BJ (cell line): ENCODE measurements at regions not wholly inside any gene's neighbourhood (a gene's known extent, or its start where the extent isn't known, plus 50 kb on each side); places are given as distances from the start of the nearest gene placed in this dataset.

Source experiments
- CTCF ChIA-PET: fragments of 350-600 bp; formaldehyde crosslinking; extraction: SDS; loops from one replicate; lab custom pipeline; 2021; ENCODE audit warnings: antibody characterized with exemption, inconsistent platforms; lab: Yijun Ruan, JAX
- POLR2A ChIA-PET: fragments of 300-600 bp; sonication (Branson Sonifier 250); formaldehyde crosslinking; extraction: SDS; loops from one replicate; lab custom pipeline; 2021; ENCODE audit warnings: antibody characterized with exemption; lab: Charles Lee
- DNase-seq: peaks from one replicate; pipeline ENCODE4 v3.0.0-alpha.2; 2011; ENCODE audit warnings: low read depth
- H3K27me3 ChIP-seq: 2 replicates; pipeline ENCODE4 v1.6.0; 2011; ENCODE audit warnings: low read length; ENCODE audit not compliant: control insufficient read depth, insufficient read depth
- H3K36me3 ChIP-seq: 2 replicates; pipeline ENCODE4 v1.5.1; 2011; ENCODE audit warnings: low read length; ENCODE audit not compliant: control insufficient read depth, insufficient read depth
- H3K4me3 ChIP-seq: 2 replicates; pipeline ENCODE4 v1.5.1; 2011; ENCODE audit warnings: low read depth, mild to moderate bottlenecking, control low read depth, low read length
- CTCF ChIP-seq: IDR thresholded peaks from 2 replicates; pipeline ENCODE4 v1.5.1; 2011; ENCODE audit warnings: low read depth, mild to moderate bottlenecking, control low read depth, inconsistent platforms, low read length, moderate library complexity; ENCODE audit not compliant: insufficient read depth

- no peak overlapping the region for H3K4me3 ChIP-seq
- no peak for TF ChIP-seq CTCF
- no peaks in the 10 kb centered on the region for H3K36me3 ChIP-seq
- ChIA-PET POLR2A (no interaction called here), CTCF (no interaction called here)
- H3K27me3 ChIP-seq = no peaks in the 10 kb centered on the region
- no peak for DNase-seq
Observed at GRCh38 chr14:29444805-29445204, 482.8 kb downstream of the PRKD1 start.

DNA sequence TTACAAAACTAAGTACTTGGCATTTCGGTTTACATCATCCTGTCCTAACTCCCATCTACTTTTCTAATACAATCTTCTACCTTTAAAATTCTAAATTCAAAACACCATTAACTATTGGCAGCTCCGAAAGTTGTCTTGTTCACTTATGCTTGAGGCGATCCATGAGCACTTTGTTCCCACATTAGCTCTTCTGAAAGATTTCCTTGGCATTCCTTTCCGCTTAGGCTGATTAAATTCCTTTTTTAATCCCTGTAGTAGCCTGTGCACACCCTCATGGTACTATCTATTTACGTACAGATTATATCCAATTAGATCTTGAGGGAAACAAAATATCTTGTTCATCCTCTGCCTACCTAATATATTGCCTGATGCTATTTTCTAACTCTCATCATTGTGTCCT lies 480.7 kb downstream of the PRKD1 start:
- no peaks in the 10 kb centered on the region for H3K27me3 ChIP-seq

GRCh38 chr14:29451941-29452340 lies 475.7 kb downstream of the PRKD1 start:
- ChIA-PET POLR2A (interaction anchor here (0.5 kb wide), 1 partner anchor 8 kb away, joined by 3 read pairs; no protein-coding TSS in a partner anchor), CTCF (interaction anchor here (0.7 kb wide), 1 partner anchor 695 kb away, joined by 3 read pairs; no protein-coding TSS in a partner anchor)
- TF ChIP-seq CTCF = no peak
- H3K36me3 ChIP-seq = no peaks in the 10 kb centered on the region
- no peak for DNase-seq
- H3K4me3 ChIP-seq = no peak overlapping the region
- no peaks in the 10 kb centered on the region for H3K27me3 ChIP-seq

More for the DNA sequence above, 480.7 kb downstream of the PRKD1 start:
- ChIA-PET CTCF (interaction anchor here (1.1 kb wide), 1 partner anchor 557 kb away, joined by 3 read pairs; no protein-coding TSS in a partner anchor), POLR2A (no interaction called here)
- Histone ChIP-seq H3K4me3 (no peak overlapping the region), H3K36me3 (no peaks in the 10 kb centered on the region)
- DNase-seq = no peak
- no peak for TF ChIP-seq CTCF

GRCh38 chr14:29453045-29453444 lies 474.6 kb downstream of the PRKD1 start:
- no peak for TF ChIP-seq CTCF
- Histone ChIP-seq H3K36me3 (no peaks in the 10 kb centered on the region), H3K4me3 (no peak overlapping the region), H3K27me3 (no peaks in the 10 kb centered on the region)
- POLR2A ChIA-PET = no interaction called here
- DNase-seq = no peak
- CTCF ChIA-PET = interaction anchor here (0.7 kb wide), 1 partner anchor 696 kb away, joined by 3 read pairs; no protein-coding TSS in a partner anchor

DNA sequence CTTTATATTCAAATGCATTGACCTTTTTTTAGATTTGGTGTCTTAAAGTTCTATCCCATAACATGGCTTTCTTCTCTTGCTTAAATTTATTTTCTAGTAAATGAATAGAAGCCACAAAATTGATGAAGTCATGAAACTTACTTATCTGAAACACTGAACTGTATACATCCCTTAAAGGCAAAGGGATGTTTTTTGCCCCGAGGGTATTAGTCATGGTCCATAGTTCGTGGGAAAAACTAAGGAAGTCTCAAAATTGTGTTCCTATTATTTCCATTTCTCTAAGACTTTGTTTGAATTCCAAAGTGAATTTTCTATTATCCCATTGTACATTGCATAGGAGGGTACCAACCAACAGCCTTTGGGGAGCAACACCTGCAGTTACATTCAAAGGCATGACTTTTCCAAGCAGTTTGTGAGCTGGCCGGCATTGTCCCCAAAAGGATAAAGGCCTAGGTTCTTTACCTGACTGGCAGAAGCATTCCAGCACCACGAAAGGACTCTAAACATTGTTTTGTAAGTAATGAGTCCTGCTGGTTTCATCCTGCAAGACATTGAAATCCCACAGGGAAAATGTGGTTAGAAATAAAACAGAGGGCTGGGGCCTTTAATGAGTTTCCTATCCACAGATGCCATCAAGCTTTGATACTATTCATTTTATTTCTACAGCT lies 473.5 kb downstream of the PRKD1 start:
- Histone ChIP-seq H3K36me3 (no peaks in the 10 kb centered on the region), H3K27me3 (no peaks in the 10 kb centered on the region), H3K4me3 (no peak overlapping the region)
- DNase-seq = no peak
- TF ChIP-seq CTCF = no peak
- ChIA-PET POLR2A (no interaction called here), CTCF (no interaction called here)
